ENCODE measurements at regions not wholly inside any gene's neighbourhood (a gene's known extent, or its start where the extent isn't known, plus 50 kb on each side); places are given as distances from the start of the nearest gene placed in this dataset.

- Histone ChIP-seq H3K4me1 (no peaks in the 10 kb centered on the region), H3K9me3 (peaks cover 0 to 6% (median 2%) of the 10 kb centered on the region in 4 donors), H3K36me3 (no peaks in the 10 kb centered on the region), H3K27ac (replicated peaks in 1 of 4) (no peak overlapping the region), H3K27me3 (peaks cover 0 to 20% (median 0%) of the 10 kb centered on the region in 4 donors), H3K4me3 (no peak overlapping the region)
- no peak for DNase-seq (ENCODE audit: extremely low spot score)
- WGBS: 68% methylated on average over 4 of the region's 4 CpGs
- intact Hi-C loops (cut with DNase I): loop anchor here (5.0 to 10.0 kb wide), 2 partner anchors 55 to 103 kb away; no protein-coding TSS in a partner anchor
- TF ChIP-seq EP300 (IDR thresholded peaks at IDR 0.05) (no peak), POLR2AphosphoS5 (IDR thresholded peaks at IDR 0.05) (no peak), POLR2A (IDR thresholded peaks at IDR 0.05; ENCODE audit: low read depth) (no peak)
- TF ChIP-seq, protein P1, sequence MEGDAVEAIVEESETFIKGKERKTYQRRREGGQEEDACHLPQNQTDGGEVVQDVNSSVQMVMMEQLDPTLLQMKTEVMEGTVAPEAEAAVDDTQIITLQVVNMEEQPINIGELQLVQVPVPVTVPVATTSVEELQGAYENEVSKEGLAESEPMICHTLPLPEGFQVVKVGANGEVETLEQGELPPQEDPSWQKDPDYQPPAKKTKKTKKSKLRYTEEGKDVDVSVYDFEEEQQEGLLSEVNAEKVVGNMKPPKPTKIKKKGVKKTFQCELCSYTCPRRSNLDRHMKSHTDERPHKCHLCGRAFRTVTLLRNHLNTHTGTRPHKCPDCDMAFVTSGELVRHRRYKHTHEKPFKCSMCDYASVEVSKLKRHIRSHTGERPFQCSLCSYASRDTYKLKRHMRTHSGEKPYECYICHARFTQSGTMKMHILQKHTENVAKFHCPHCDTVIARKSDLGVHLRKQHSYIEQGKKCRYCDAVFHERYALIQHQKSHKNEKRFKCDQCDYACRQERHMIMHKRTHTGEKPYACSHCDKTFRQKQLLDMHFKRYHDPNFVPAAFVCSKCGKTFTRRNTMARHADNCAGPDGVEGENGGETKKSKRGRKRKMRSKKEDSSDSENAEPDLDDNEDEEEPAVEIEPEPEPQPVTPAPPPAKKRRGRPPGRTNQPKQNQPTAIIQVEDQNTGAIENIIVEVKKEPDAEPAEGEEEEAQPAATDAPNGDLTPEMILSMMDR (IDR thresholded peaks at IDR 0.05): no peak
Measured at GRCh38 chr16:11479916-11480315, 106.8 kb downstream of the LITAF start.

DNA sequence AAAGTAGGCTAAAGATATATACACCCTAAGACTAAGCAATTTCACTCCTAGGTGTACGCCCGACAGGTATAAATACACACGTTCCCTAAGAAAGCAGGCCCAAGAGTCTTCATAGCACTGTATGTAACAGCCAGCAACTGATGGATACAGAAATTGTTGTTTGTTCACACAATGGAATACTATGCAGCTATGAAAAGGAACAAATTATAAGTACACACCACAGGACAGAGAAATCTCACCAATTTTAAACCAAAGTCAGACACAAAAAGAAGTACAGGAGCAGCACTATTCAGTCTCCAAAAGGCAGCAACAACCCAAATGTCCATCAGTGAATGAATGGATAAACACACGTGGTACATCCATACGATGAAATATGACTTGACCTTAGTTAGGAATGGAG lies 106.1 kb downstream of the LITAF start:
- intact Hi-C loops (cut with DNase I): loop anchor here (10.0 kb wide), 1 partner anchor 56 kb away; no protein-coding TSS in a partner anchor
- no peak for DNase-seq (ENCODE audit: extremely low spot score)
- no peaks in the 10 kb centered on the region for H3K4me1 ChIP-seq
- H3K4me3 ChIP-seq: no peak overlapping the region
- H3K36me3 ChIP-seq: no peaks in the 10 kb centered on the region
- no peak overlapping the region for H3K27ac ChIP-seq (replicated peaks in 1 of 4)
- H3K27me3 ChIP-seq: peaks cover 0 to 20% (median 0%) of the 10 kb centered on the region in 4 donors
- WGBS: 95% methylated on average over 5 of the region's 5 CpGs
- peaks cover 0 to 6% (median 2%) of the 10 kb centered on the region in 4 donors for H3K9me3 ChIP-seq
- TF ChIP-seq POLR2AphosphoS5 (IDR thresholded peaks at IDR 0.05) (no peak), EP300 (IDR thresholded peaks at IDR 0.05) (no peak), POLR2A (IDR thresholded peaks at IDR 0.05; ENCODE audit: low read depth) (no peak)
- TF ChIP-seq, protein P1 (IDR thresholded peaks at IDR 0.05): no peak

DNA sequence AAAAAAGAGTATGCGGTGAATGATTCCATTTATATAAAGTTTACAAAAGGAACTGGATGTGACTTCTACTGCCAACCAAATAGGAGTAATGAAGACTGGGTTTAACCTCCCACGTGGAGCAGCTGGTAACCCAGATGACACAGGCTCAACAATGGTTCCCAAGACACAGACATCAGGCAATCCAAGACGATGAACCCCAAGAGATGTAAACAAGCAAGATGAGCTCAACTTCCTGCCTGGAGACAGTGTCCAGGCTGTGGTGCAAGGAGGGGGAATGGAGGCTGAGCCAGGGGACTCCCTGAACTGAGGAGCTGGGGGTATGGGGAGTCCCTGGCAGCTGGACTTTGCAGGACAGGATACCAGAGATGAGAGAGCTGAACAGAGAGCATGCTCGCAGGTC lies 104.7 kb downstream of the LITAF start:
- no peak for TF ChIP-seq POLR2AphosphoS5 (IDR thresholded peaks at IDR 0.05)
- TF ChIP-seq, protein P1 (IDR thresholded peaks at IDR 0.05): no peak
- TF ChIP-seq POLR2A (IDR thresholded peaks at IDR 0.05; ENCODE audit: low read depth): no peak
- no peak for TF ChIP-seq EP300 (IDR thresholded peaks at IDR 0.05)
- Histone ChIP-seq H3K4me3 (no peak overlapping the region), H3K27me3 (peaks cover 0 to 11% (median 0%) of the 10 kb centered on the region in 4 donors), H3K36me3 (no peaks in the 10 kb centered on the region), H3K9me3 (peaks cover 0 to 6% (median 2%) of the 10 kb centered on the region in 4 donors), H3K4me1 (no peaks in the 10 kb centered on the region), H3K27ac (replicated peaks in 1 of 4) (no peak overlapping the region)
- intact Hi-C loops (cut with DNase I): loop anchor here (10.0 kb wide), 1 partner anchor 57 kb away; no protein-coding TSS in a partner anchor
- no peak for DNase-seq (ENCODE audit: extremely low spot score)
- WGBS: 46% methylated on average over 4 of the region's 4 CpGs

DNA sequence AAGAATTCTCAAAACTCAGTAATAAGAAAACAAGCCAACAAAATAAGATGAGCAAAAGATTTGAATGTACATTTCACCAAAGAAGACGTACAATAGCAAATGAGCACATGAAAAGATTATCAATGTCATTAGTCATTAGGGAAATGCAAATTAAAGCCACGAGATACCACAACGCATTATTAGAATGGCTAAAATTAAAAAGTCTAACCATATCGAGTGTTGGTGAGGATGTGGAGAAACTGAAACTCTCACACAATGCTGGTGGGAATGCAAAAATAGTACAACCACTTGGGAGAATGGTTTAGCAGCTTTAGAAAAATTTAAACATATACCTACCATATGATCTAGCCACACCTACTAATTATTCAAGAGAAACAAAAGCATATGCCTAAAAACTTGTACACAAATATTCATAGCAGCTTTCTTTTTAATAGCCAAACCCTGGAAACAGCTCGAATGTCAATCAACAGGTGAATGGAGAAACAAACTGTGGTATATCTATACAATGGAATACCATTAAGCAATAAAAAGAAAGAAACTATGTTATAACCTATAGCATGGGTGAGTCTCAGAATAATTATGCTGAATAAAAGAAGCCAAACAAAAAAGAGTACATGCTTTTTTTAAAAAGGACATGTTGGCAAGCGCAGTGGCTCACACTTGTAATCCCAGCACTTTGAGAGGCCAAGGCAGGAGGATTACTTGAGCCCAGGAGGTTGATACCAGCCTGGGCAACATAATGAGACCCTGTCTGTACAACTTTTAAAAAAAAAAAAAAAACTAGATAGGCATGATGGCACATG lies 103.6 kb downstream of the LITAF start:
- Histone ChIP-seq H3K36me3 (no peaks in the 10 kb centered on the region), H3K27ac (replicated peaks in 1 of 4) (no peak overlapping the region), H3K9me3 (peaks cover 0 to 6% (median 2%) of the 10 kb centered on the region in 4 donors), H3K4me1 (no peaks in the 10 kb centered on the region), H3K4me3 (no peak overlapping the region), H3K27me3 (no peaks in the 10 kb centered on the region)
- no peak for DNase-seq (ENCODE audit: extremely low spot score)
- intact Hi-C loops (cut with DNase I): loop anchor here (10.0 kb wide), 1 partner anchor 58 kb away; no protein-coding TSS in a partner anchor
- TF ChIP-seq EP300 (IDR thresholded peaks at IDR 0.05) (no peak), POLR2AphosphoS5 (IDR thresholded peaks at IDR 0.05) (no peak), POLR2A (IDR thresholded peaks at IDR 0.05; ENCODE audit: low read depth) (no peak)
- TF ChIP-seq, protein P1 (IDR thresholded peaks at IDR 0.05): no peak
- 91% methylated on average over 6 of the region's 6 CpGs for WGBS

Measured in esophagus muscularis mucosa (tissue), 4 donors.